ENCODE measurements at regions not wholly inside any gene's neighbourhood (a gene's known extent, or its start where the extent isn't known, plus 50 kb on each side); places are given as distances from the start of the nearest gene placed in this dataset.

GRCh38 chr10:4319870-4320367 is 506.1 kb upstream of the AKR1E2 start:
- in situ Hi-C loops (cut with MboI; ENCODE audit: low sequenced_read_pairs): no loop called here

DNA sequence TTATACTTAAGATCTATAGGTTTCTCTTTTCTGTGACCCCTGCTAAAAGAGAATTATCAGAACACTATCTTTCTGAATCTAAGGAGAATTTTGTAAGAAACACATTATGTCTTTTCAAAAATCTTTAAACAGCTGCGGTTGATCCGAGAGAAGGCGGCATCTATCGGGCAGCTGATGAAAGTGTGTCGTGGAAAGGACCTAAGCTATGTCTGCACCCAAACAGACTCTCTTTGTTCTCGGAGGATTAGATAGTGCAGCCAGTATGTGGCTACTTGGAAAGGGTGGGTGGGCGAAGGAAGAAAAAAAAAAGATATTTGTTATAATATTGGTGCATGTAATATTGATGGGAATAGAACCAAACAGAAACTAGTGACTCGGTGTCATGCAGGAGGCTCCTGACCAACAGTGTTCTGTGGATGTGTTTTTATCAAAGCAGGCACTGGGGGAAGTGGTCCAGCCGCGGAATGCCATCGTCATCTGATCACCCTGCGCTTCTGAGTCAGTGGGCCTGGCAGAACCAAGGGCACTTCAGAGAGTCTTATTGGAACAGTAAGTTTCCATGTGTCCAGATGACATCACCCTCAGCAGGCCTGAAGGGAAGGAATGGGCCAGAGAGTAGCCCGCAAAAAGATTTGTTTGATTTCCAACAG is 509.7 kb upstream of the AKR1E2 start:
- in situ Hi-C loops (cut with MboI; ENCODE audit: low sequenced_read_pairs): no loop called here

DNA sequence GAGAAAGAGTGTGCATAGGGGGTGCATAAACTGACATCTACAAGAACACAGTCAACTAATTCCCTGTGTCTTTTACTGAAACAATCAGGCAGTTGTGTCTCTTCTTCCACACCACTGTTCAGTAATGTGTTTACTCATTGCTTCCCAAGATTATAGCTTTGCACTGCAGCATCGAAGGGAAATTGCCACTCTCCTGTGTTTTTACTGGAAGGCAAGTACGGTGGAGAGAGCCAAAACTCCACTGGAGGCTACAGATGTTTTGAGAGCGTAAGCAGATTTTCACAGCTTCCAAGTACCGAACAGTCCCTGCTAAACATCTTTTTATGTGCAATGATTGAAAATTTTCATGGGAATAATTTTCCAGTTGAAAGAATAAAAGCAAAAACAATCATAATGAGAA is 510.5 kb upstream of the AKR1E2 start:
- in situ Hi-C loops (cut with MboI; ENCODE audit: low sequenced_read_pairs): no loop called here

- in situ Hi-C loops (cut with MboI; ENCODE audit: low sequenced_read_pairs): no loop called here
These were observed 513.0 kb upstream of the AKR1E2 start for GRCh38 chr10:4313051-4313450.

- in situ Hi-C loops (cut with MboI; ENCODE audit: low sequenced_read_pairs): no loop called here
These were observed 513.8 kb upstream of the AKR1E2 start for GRCh38 chr10:4312051-4312835.

- in situ Hi-C loops (cut with MboI; ENCODE audit: low sequenced_read_pairs): no loop called here
These were observed 515.8 kb upstream of the AKR1E2 start for GRCh38 chr10:4310172-4310571.

DNA sequence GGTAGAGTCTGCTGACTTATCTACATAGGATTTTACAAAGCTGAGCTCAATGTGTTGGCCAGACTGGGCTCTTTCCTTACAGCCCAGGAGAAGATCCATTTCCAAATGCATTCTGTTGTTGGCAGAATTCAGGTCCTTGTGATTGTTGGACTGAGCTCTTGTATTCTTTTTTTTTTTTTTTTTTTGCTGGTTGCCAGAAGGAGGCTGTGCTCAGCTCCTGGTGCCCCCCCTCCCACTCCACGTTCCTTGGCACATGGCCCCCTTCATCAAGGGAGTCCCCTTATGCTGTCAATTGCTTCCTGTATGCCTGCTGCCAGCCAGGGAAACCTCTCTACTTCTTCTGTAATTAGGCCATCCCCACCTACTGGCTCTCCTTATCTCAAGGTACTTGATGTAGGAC is 518.1 kb upstream of the AKR1E2 start:
- in situ Hi-C loops (cut with MboI; ENCODE audit: low sequenced_read_pairs): no loop called here

DNA sequence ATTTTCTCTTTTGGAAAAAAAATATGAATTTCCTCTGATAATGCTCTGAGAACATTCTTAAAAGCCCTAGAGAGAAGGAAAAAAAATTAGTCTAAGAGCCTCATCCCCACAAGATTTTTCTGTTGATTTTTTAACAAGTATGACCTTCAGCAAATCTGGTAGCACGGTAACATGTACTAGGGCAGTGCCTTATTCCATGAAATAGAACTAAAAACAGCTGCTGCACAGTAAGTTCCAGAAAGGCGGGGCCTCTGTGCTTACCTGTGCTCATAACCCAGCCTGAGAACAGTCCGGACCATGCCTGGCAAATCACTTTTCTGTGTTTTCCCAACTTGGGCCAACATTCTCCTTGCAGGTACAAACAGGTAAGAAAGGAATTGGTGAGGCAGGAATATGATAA is 519.1 kb upstream of the AKR1E2 start:
- in situ Hi-C loops (cut with MboI; ENCODE audit: low sequenced_read_pairs): no loop called here

DNA sequence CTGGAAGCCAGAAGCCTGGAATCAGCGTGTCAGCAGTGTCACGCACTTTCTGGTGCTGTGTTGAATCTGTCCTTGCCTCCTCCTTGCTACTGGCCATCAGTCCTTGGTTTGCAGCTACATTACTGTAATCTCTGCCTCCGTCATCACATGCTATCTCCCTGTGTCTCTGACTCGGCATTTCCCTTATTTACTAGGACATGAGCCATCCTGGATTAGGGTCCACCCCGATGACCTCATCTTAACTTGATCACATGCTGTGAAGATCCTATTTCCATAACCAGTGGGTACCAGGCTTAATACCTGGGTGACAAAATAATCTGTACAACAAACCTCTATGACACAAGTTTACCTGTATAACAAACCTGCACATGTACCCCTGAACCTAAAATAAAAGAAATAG is 518.0 kb upstream of the KLF6 start:
- in situ Hi-C loops (cut with MboI; ENCODE audit: low sequenced_read_pairs): no loop called here

GRCh38 chr10:4301291-4302045 is 516.5 kb upstream of the KLF6 start:
- in situ Hi-C loops (cut with MboI; ENCODE audit: low sequenced_read_pairs): no loop called here

- in situ Hi-C loops (cut with MboI; ENCODE audit: low sequenced_read_pairs): no loop called here
These were observed 511.2 kb upstream of the KLF6 start for GRCh38 chr10:4296161-4296560.

- in situ Hi-C loops (cut with MboI; ENCODE audit: low sequenced_read_pairs): no loop called here
These were observed 510.2 kb upstream of the KLF6 start for GRCh38 chr10:4294996-4295792.

GRCh38 chr10:4294271-4294670 is 509.3 kb upstream of the KLF6 start:
- in situ Hi-C loops (cut with MboI; ENCODE audit: low sequenced_read_pairs): no loop called here

- in situ Hi-C loops (cut with MboI; ENCODE audit: low sequenced_read_pairs): no loop called here
These were observed 507.0 kb upstream of the KLF6 start for GRCh38 chr10:4291990-4292389.

DNA sequence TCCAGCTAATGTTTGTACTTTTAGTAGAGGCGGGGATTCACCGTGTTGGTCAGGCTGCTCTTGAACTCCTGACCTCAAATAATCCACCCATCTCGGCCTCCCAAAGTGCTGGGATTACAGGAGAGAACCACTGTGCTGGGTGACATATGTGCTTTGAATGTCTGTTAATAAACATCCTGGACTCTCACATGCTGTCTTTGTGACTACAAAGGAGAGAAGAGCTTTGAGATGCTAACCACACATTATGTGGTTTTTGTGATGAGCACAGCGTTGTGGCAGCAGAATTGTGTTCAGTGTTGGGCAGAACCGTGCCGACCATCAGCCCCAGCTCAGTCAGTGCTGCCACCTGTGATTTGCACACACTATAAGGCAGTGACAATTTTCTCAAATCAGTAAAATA is 500.1 kb upstream of the KLF6 start:
- in situ Hi-C loops (cut with MboI; ENCODE audit: low sequenced_read_pairs): no loop called here

DNA sequence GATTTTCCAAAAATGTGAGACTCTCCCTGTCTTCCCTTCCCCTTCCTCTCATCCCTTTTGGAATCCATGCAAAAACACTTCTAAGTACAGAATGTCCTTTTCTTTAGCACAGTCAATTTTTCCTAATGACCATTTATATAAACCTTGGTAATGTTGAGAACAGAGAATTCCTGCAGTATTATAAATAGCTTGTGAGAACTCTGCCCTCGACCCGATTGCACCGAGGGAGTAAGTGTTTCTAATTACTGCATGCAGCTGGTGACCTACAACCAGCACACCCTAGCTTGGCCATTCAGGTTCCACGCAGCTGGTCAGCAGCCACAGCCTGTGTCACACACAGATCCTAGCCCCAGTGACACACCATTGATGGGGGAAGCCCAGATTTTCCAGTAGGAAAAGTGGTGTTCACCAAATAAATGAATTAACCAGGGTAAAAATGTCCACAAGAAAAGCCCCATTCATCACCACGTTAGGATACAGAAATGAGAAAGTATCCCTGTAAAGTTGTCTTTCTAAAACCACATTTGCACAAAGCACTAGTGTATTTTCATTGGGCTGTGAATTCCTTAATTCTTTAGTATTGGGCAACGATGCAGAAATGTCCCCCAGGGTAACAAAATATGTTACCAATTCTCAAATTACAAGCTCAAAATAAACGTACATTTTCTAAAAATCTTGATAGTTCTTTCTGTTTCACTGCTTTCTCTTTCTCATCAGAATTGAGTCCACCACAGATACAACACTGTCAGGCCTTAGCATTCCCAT is 499.0 kb upstream of the KLF6 start:
- in situ Hi-C loops (cut with MboI; ENCODE audit: low sequenced_read_pairs): no loop called here

DNA sequence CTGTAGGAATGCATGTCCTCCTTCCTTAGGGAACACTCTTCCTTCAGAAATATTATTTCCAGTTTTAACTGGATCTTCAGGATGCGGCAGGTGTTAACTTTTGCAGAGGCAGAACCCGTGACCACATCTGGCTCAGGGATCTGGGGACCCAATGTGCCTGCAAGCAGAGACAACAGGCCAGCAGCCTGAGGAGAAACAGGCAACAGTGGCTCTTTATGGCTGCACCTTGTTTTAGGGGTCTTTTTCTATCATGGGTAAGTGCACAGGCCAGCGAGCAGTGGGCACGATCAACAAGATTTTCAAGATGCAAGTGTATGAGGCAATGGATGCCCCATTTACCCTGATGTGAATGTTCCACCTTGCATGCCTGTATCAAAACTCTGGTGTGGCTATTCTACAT is 497.5 kb upstream of the KLF6 start:
- in situ Hi-C loops (cut with MboI; ENCODE audit: low sequenced_read_pairs): no loop called here

GRCh38 chr10:4281190-4281825 is 496.3 kb upstream of the KLF6 start:
- in situ Hi-C loops (cut with MboI; ENCODE audit: low sequenced_read_pairs): no loop called here

- in situ Hi-C loops (cut with MboI; ENCODE audit: low sequenced_read_pairs): no loop called here
These were observed 495.6 kb upstream of the KLF6 start for GRCh38 chr10:4280461-4281189.

Data from HL-60/S4 treated with phorbol 12-myristate 13-acetate at 8.2 ng/mL for 4 days and 3 days (cell line).